ENCODE measurements at regions not wholly inside any gene's neighbourhood (a gene's known extent, or its start where the extent isn't known, plus 50 kb on each side); places are given as distances from the start of the nearest gene placed in this dataset.

- Histone ChIP-seq H3K4me3 (replicated peaks in 1 of 4; ENCODE audit: control extremely low read depth in 1 of 4, insufficient read depth in 1 of 4, low read depth in 3 of 4, low read length in 4 of 4) (no peak overlapping the region), H3K79me2 (ENCODE audit: control insufficient read depth, insufficient read depth, low read length) (no peaks in the 10 kb centered on the region), H2AFZ (ENCODE audit: low read length) (no peak overlapping the region), H3K9me3 (ENCODE audit: control insufficient read depth, insufficient read depth, low read depth, low read length) (no peaks in the 10 kb centered on the region), H3K4me1 (ENCODE audit: control insufficient read depth, extremely low read depth, insufficient read depth, low read length) (no peaks in the 10 kb centered on the region), H3K27ac (ENCODE audit: insufficient read depth, low read length) (no peak overlapping the region), H3K27me3 (ENCODE audit: control insufficient read depth, insufficient read depth, low read length) (no peaks in the 10 kb centered on the region), H3K36me3 (ENCODE audit: control insufficient read depth, insufficient read depth, low read length) (no peaks in the 10 kb centered on the region), H3K9ac (ENCODE audit: insufficient read depth, low read length) (no peak overlapping the region), H4K20me1 (ENCODE audit: control insufficient read depth, extremely low read depth, insufficient read depth, low read length) (no peaks in the 10 kb centered on the region), H3K4me2 (ENCODE audit: extremely low read depth, insufficient read depth, low read length) (no peak overlapping the region)
- TF ChIP-seq EZH2 (IDR thresholded peaks at IDR 0.05; ENCODE audit: low read length, missing control alignments) (no peak), CTCF (conservative IDR thresholded peaks at IDR 0.05 in 1 of 2, IDR thresholded peaks at IDR 0.05 in 1 of 2; ENCODE audit: low read depth in 1 of 2, low read length in 2 of 2) (no peak)
- DNase-seq (ENCODE audit: low read depth in 2 of 2), result peak; percentile 20 to 35
These were observed 102.6 kb upstream of the KRR1 start for GRCh38 chr12:75613981-75614380.

- Histone ChIP-seq H3K27ac (ENCODE audit: insufficient read depth, low read length) (no peak overlapping the region), H3K9me3 (ENCODE audit: control insufficient read depth, insufficient read depth, low read depth, low read length) (no peaks in the 10 kb centered on the region), H3K27me3 (ENCODE audit: control insufficient read depth, insufficient read depth, low read length) (no peaks in the 10 kb centered on the region), H3K4me1 (ENCODE audit: control insufficient read depth, extremely low read depth, insufficient read depth, low read length) (no peaks in the 10 kb centered on the region), H4K20me1 (ENCODE audit: control insufficient read depth, extremely low read depth, insufficient read depth, low read length) (no peaks in the 10 kb centered on the region), H3K4me2 (ENCODE audit: extremely low read depth, insufficient read depth, low read length) (no peak overlapping the region), H3K4me3 (replicated peaks in 1 of 4; ENCODE audit: control extremely low read depth in 1 of 4, insufficient read depth in 1 of 4, low read depth in 3 of 4, low read length in 4 of 4) (no peak overlapping the region), H3K36me3 (ENCODE audit: control insufficient read depth, insufficient read depth, low read length) (no peaks in the 10 kb centered on the region), H3K79me2 (ENCODE audit: control insufficient read depth, insufficient read depth, low read length) (no peaks in the 10 kb centered on the region), H3K9ac (ENCODE audit: insufficient read depth, low read length) (no peak overlapping the region), H2AFZ (ENCODE audit: low read length) (no peak overlapping the region)
- no peak for TF ChIP-seq EZH2 (IDR thresholded peaks at IDR 0.05; ENCODE audit: low read length, missing control alignments)
- TF ChIP-seq CTCF (conservative IDR thresholded peaks at IDR 0.05 in 1 of 2, IDR thresholded peaks at IDR 0.05 in 1 of 2; ENCODE audit: low read depth in 1 of 2, low read length in 2 of 2), result no peak
- DNase-seq (ENCODE audit: low read depth in 2 of 2), result no peak
These were observed 99.6 kb upstream of the KRR1 start for GRCh38 chr12:75611041-75611440.

GRCh38 chr12:75606956-75607355, 95.5 kb upstream of the KRR1 start:
- Histone ChIP-seq H3K27me3 (ENCODE audit: control insufficient read depth, insufficient read depth, low read length) (no peaks in the 10 kb centered on the region), H3K4me3 (replicated peaks in 1 of 4; ENCODE audit: control extremely low read depth in 1 of 4, insufficient read depth in 1 of 4, low read depth in 3 of 4, low read length in 4 of 4) (no peak overlapping the region), H3K36me3 (ENCODE audit: control insufficient read depth, insufficient read depth, low read length) (no peaks in the 10 kb centered on the region), H4K20me1 (ENCODE audit: control insufficient read depth, extremely low read depth, insufficient read depth, low read length) (no peaks in the 10 kb centered on the region), H3K27ac (ENCODE audit: insufficient read depth, low read length) (no peak overlapping the region), H3K4me2 (ENCODE audit: extremely low read depth, insufficient read depth, low read length) (no peak overlapping the region), H3K9ac (ENCODE audit: insufficient read depth, low read length) (no peak overlapping the region), H3K9me3 (ENCODE audit: control insufficient read depth, insufficient read depth, low read depth, low read length) (no peaks in the 10 kb centered on the region), H3K4me1 (ENCODE audit: control insufficient read depth, extremely low read depth, insufficient read depth, low read length) (no peaks in the 10 kb centered on the region), H2AFZ (ENCODE audit: low read length) (no peak overlapping the region), H3K79me2 (ENCODE audit: control insufficient read depth, insufficient read depth, low read length) (no peaks in the 10 kb centered on the region)
- no peak for DNase-seq (ENCODE audit: low read depth in 2 of 2)
- TF ChIP-seq CTCF (conservative IDR thresholded peaks at IDR 0.05 in 1 of 2, IDR thresholded peaks at IDR 0.05 in 1 of 2; ENCODE audit: low read depth in 1 of 2, low read length in 2 of 2), result no peak
- TF ChIP-seq EZH2 (IDR thresholded peaks at IDR 0.05; ENCODE audit: low read length, missing control alignments), result no peak
